Loucy (cell line): ENCODE measurements at regions not wholly inside any gene's neighbourhood (a gene's known extent, or its start where the extent isn't known, plus 50 kb on each side); places are given as distances from the start of the nearest gene placed in this dataset.

Experiments used
- H2AFZ ChIP-seq: fragments of 200-600 bp; sonication (generic); 2 replicates; pipeline ENCODE4 v1.6.0; 2016; ENCODE audit warnings: antibody characterized with exemption, mild to moderate bottlenecking, low read length, moderate library complexity
- H3F3A ChIP-seq: fragments of 200-600 bp; 2 replicates; pipeline ENCODE4 v1.6.0; 2016; ENCODE audit warnings: antibody characterized with exemption, low read depth, mild to moderate bottlenecking
- H3K27me3 ChIP-seq: fragments of 200-600 bp; sonication (generic); 2 replicates; pipeline ENCODE4 v1.6.1; 2014; ENCODE audit warnings: low read length, mild to moderate bottlenecking; ENCODE audit not compliant: insufficient read depth, poor library complexity, severe bottlenecking
- H3K36me3 ChIP-seq: fragments of 200-600 bp; sonication (generic); 2 replicates; pipeline ENCODE4 v1.6.1; 2016; ENCODE audit warnings: low read length; ENCODE audit not compliant: insufficient read depth
- H3K4me1 ChIP-seq: fragments of 200-600 bp; sonication (generic); 2 replicates; pipeline ENCODE4 v1.5.1; 2014; ENCODE audit warnings: low read length, mild to moderate bottlenecking; ENCODE audit not compliant: insufficient read depth, poor library complexity, severe bottlenecking
- H3K4me2 ChIP-seq: fragments of 200-600 bp; sonication (generic); 2 replicates; pipeline ENCODE4 v1.6.0; 2014; ENCODE audit warnings: antibody characterized with exemption, low read length, low read depth, mild to moderate bottlenecking; ENCODE audit not compliant: poor library complexity, severe bottlenecking
- H3K4me3 ChIP-seq: fragments of 200-600 bp; sonication (generic); 2 replicates; pipeline ENCODE4 v1.5.1; 2014; ENCODE audit warnings: low read length, mild to moderate bottlenecking, mixed read lengths; ENCODE audit not compliant: poor library complexity, severe bottlenecking
- H3K79me2 ChIP-seq: fragments of 200-600 bp; sonication (generic); 2 replicates; pipeline ENCODE4 v1.6.1; 2014; ENCODE audit warnings: low read length; ENCODE audit not compliant: insufficient read depth
- H3K9ac ChIP-seq: fragments of 200-600 bp; sonication (generic); 2 replicates; pipeline ENCODE4 v1.6.0; 2014; ENCODE audit warnings: mild to moderate bottlenecking, low read depth, low read length, moderate library complexity; ENCODE audit not compliant: poor library complexity, severe bottlenecking
- H3K9me2 ChIP-seq: fragments of 200-600 bp; sonication (generic); replicated peaks from 2 replicates; pipeline ENCODE4 v1.6.1; 2016; ENCODE audit warnings: low read depth, low read length, mixed read lengths
- H3K9me3 ChIP-seq: fragments of 200-600 bp; sonication (generic); 2 replicates; pipeline ENCODE4 v1.6.1; 2014; ENCODE audit warnings: mild to moderate bottlenecking, antibody characterized with exemption, low read length, low read depth; ENCODE audit not compliant: insufficient read depth
- H4K20me1 ChIP-seq: fragments of 200-600 bp; sonication (generic); 2 replicates; pipeline ENCODE4 v1.6.0; 2014; ENCODE audit warnings: antibody characterized with exemption, low read length, mild to moderate bottlenecking; ENCODE audit not compliant: insufficient read depth, poor library complexity, severe bottlenecking
- EZH2phosphoT487 ChIP-seq: fragments of 200-600 bp; IDR thresholded peaks from 2 replicates; pipeline ENCODE4 v1.6.1; 2018; ENCODE audit warnings: antibody characterized with exemption, mild to moderate bottlenecking, moderate library complexity, borderline replicate concordance
- TF ChIP-seq, protein P1 (sequence below): fragments of 200-600 bp; sonication (generic); conservative IDR thresholded peaks from 2 replicates; pipeline ENCODE4 v1.5.1; 2014; ENCODE audit warnings: mild to moderate bottlenecking, antibody characterized with exemption, low read length

DNA sequence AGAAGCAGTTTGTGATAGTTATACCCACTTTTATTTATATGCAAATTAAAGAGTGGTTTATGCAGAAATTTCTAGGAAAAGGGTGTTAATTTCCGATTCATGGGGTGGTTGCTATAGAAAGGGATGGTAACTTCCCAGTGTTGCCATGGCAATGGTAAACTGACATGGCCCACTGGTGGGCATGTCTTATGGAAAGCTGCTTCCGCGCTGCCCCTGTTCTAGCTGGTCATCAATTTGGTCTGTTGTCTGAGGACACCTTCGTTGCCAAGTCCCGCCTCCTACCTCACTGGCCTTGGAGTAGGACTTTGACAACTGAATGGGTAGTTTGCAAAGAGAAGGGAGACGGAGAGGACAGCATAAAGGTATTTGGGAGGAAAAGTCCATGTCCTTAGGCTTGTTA lies 74.0 kb upstream of the SMIM23 start:
- Histone ChIP-seq H3F3A (no peaks in the 10 kb centered on the region), H3K79me2 (no peaks in the 10 kb centered on the region), H3K27me3 (no peaks in the 10 kb centered on the region), H3K9ac (no peak overlapping the region), H4K20me1 (no peaks in the 10 kb centered on the region), H3K4me2 (no peak overlapping the region), H3K9me2 (no peaks in the 10 kb centered on the region), H3K36me3 (no peaks in the 10 kb centered on the region), H3K9me3 (no peaks in the 10 kb centered on the region), H3K4me1 (no peaks in the 10 kb centered on the region), H2AFZ (no peak overlapping the region), H3K4me3 (no peak overlapping the region)
- no peak for TF ChIP-seq EZH2phosphoT487
- TF ChIP-seq, protein P1, sequence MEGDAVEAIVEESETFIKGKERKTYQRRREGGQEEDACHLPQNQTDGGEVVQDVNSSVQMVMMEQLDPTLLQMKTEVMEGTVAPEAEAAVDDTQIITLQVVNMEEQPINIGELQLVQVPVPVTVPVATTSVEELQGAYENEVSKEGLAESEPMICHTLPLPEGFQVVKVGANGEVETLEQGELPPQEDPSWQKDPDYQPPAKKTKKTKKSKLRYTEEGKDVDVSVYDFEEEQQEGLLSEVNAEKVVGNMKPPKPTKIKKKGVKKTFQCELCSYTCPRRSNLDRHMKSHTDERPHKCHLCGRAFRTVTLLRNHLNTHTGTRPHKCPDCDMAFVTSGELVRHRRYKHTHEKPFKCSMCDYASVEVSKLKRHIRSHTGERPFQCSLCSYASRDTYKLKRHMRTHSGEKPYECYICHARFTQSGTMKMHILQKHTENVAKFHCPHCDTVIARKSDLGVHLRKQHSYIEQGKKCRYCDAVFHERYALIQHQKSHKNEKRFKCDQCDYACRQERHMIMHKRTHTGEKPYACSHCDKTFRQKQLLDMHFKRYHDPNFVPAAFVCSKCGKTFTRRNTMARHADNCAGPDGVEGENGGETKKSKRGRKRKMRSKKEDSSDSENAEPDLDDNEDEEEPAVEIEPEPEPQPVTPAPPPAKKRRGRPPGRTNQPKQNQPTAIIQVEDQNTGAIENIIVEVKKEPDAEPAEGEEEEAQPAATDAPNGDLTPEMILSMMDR: no peak

DNA sequence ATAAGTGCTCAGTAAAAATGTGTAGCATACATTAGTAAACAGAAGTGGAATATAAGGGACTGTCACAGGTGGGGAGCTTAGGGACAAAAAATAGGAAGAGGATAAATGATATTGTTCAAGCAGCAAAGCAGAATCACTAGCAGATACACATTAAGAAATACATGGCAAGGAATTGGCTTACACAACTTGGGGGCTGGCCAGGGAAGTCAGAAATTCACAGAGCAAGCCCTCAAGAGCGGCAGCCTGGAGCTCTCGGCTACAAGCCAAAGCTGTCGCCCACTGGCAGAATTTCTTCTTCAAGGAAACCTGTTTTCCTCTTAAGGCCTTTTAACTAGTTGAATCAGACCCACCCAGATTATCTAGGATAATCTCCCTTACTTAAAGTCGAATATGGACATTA lies 73.0 kb upstream of the SMIM23 start:
- H3F3A ChIP-seq: no peaks in the 10 kb centered on the region
- H3K4me2 ChIP-seq: no peak overlapping the region
- no peaks in the 10 kb centered on the region for H3K4me1 ChIP-seq
- no peaks in the 10 kb centered on the region for H3K9me3 ChIP-seq
- H4K20me1 ChIP-seq: no peaks in the 10 kb centered on the region
- no peaks in the 10 kb centered on the region for H3K27me3 ChIP-seq
- TF ChIP-seq, protein P1: no peak
- TF ChIP-seq EZH2phosphoT487: no peak
- no peak overlapping the region for H3K9ac ChIP-seq
- no peak overlapping the region for H3K4me3 ChIP-seq
- no peaks in the 10 kb centered on the region for H3K79me2 ChIP-seq
- H3K9me2 ChIP-seq: no peaks in the 10 kb centered on the region
- no peak overlapping the region for H2AFZ ChIP-seq
- no peaks in the 10 kb centered on the region for H3K36me3 ChIP-seq

DNA sequence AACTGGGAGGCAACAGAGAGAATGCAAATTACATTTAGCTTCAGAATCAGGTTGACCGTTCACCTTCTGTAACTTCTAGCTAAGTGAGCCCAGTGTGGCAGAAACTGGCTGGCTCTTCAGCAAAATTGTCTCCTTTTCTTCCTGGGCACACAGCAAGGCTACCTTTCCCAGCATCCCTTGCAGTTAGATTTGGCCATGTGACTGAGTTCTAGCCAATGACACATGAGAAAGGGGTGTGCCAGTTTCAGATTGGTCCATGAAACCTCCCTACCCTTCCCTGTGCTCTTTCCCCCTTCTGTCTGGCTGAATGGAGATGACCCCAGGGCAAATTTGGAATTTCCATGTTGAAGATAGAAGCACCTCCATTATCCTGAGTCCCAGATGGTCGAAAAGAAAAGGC lies 72.5 kb upstream of the SMIM23 start:
- no peak for TF ChIP-seq EZH2phosphoT487
- TF ChIP-seq, protein P1: no peak
- H3K9me3 ChIP-seq: no peaks in the 10 kb centered on the region
- H3K9me2 ChIP-seq: no peaks in the 10 kb centered on the region
- H3K79me2 ChIP-seq: no peaks in the 10 kb centered on the region
- no peaks in the 10 kb centered on the region for H3K27me3 ChIP-seq
- H3K4me3 ChIP-seq: no peak overlapping the region
- H3K9ac ChIP-seq: no peak overlapping the region
- H2AFZ ChIP-seq: no peak overlapping the region
- no peaks in the 10 kb centered on the region for H4K20me1 ChIP-seq
- H3K36me3 ChIP-seq: no peaks in the 10 kb centered on the region
- H3K4me2 ChIP-seq: no peak overlapping the region
- no peaks in the 10 kb centered on the region for H3K4me1 ChIP-seq
- H3F3A ChIP-seq: no peaks in the 10 kb centered on the region
